NT2/D1 (cell line): ENCODE measurements at regions not wholly inside any gene's neighbourhood (a gene's known extent, or its start where the extent isn't known, plus 50 kb on each side); places are given as distances from the start of the nearest gene placed in this dataset.

Experiments used
- SUZ12 ChIP-seq: IDR thresholded peaks from 2 replicates; pipeline ENCODE4 v1.6.1; 2011; ENCODE audit not compliant: insufficient read length, insufficient read depth; ENCODE audit errors: extremely low read depth
- YY1 ChIP-seq: IDR thresholded peaks from 2 replicates; pipeline ENCODE4 v1.6.1; 2011; ENCODE audit not compliant: insufficient read length, insufficient read depth
- ZNF274 ChIP-seq: IDR thresholded peaks from 2 replicates; pipeline ENCODE4 v1.6.1; 2011; ENCODE audit warnings: mild to moderate bottlenecking, low read depth, low read length

GRCh38 chr1:187838335-187839293 lies 1009.9 kb downstream of the PLA2G4A start:
- TF ChIP-seq SUZ12: no peak
- TF ChIP-seq YY1: no peak
- TF ChIP-seq ZNF274: no peak
